HG02759 (cell line): ENCODE measurements at regions not wholly inside any gene's neighbourhood (a gene's known extent, or its start where the extent isn't known, plus 50 kb on each side); places are given as distances from the start of the nearest gene placed in this dataset.

Experiments used
- ATAC-seq: cut with Tn5 transposase; IDR thresholded peaks from one replicate; pipeline ENCODE4 v1.9.1; 2021; ENCODE audit warnings: mild to moderate bottlenecking, moderate library complexity; ENCODE audit not compliant: unreplicated experiment

GRCh38 chr3:41126961-41127360 is 72.3 kb upstream of the CTNNB1 start:
- ATAC-seq, result no peak

GRCh38 chr3:41127414-41127813 is 71.9 kb upstream of the CTNNB1 start:
- ATAC-seq, result no peak

DNA sequence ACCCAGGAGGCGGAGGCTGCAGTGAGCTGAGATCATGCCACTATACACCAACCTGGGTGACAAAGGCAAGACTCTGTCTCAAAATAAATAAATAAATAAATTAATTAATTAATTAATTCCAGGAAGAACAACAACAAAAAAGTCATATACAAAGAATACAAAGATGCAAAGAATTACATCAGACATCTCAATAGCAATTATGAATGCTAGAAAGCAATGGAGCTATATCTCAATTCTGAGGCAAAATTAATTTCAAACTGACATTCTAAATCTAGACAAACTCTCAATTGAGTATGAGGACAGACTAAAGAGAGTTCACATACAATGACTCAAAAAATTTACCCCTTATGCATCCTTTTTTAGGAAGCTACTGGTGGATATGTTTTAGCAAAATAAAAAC is 69.6 kb upstream of the CTNNB1 start:
- no peak for ATAC-seq

DNA sequence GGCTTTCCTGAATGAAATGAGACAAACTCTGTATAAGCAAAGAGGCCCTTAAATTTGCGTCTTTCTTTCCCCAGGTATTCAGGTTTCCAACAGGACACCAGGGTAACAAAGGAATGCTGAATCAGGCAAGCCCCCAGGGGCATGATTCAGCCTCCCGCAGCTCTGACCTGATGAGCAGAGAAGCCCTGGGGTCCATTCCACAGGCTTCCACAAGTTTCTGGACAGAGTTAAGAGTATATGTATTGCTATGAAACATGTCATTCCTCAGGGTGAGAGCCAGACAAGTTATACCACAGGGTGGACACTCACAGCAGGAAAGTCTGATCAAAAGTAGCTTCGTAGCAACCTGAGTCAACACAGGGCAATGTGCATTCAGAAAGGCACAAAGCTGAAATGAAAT is 68.1 kb upstream of the CTNNB1 start:
- ATAC-seq, result no peak

- no peak for ATAC-seq
Measured at GRCh38 chr3:41137686-41138111, 61.6 kb upstream of the CTNNB1 start.

DNA sequence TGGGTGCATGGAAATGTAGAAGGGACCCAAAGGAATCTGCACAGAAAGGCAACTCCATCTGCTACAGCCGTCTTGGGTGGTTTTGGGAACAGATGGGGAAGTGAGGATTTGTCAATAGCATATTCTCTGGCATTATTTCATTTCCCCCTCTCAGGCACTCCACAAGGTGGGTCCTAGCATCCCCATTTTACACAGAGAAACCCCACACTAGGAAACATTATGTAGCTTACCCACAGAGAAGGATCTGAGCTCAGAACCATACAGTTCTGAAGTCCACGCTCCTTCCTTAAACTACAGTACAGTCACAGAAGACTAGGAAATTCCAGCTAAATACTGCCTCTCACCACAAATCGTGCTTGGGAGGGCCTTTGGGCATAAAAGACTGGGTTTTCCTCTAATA is 61.2 kb upstream of the CTNNB1 start:
- no peak for ATAC-seq

- ATAC-seq, result no peak
Measured at GRCh38 chr3:41138601-41139000, 60.7 kb upstream of the CTNNB1 start.

DNA sequence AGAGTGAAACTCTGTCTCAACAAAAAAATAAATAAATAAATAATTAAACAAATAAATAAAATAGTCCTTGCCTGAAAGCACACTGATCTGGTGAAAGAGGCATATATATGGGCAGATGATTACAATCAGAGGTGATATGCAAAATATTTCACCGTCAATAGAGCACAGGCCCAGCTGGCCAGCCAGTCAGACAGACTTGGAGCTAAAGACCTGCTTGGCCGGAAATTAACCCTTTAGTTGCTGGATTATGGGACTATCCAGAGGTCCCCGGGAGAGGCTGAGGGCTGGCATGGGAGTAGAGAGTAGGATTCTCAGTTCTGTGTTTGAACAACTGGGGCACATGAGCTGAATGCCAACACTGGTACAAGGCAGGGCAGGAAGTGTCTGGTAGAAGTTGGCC is 59.1 kb upstream of the CTNNB1 start:
- no peak for ATAC-seq

DNA sequence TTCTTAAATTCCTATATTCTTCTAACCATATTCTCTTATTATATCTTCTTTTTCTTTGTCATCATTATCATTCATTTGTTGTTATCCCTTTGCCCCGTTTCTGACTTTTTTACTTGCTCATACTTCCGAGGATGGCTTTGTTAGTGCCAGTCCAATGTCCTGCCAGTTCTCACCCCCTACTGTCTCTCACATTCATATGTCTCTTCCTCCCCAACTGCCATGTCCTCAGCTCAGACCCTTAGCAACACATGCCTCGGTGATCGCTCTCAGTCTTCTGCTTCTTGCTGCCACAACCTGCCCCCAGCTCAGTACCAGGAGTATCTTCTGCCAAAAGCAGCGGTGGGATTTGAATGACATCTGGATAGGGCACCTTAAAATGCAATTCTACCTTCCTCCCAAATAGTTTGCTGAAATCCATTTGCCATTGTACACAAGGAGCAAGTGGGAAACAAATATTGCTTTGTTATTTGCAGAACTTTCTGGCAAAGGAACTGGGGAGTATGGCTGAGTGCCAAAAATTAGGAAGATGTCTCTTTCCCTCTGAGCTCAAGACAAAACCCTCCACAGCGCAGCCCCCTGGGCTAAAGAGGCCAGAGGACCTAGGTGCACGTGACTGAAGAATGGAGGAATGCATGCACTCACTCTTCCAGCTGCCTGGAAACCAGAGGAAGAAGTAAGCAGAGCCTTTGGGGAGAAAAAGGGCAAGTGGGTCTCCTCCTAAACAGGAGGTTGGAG is 57.7 kb upstream of the CTNNB1 start:
- no peak for ATAC-seq

GRCh38 chr3:41143421-41144031 is 55.8 kb upstream of the CTNNB1 start:
- ATAC-seq, result no peak

- no peak for ATAC-seq
Measured at GRCh38 chr3:41144631-41145030, 54.7 kb upstream of the CTNNB1 start.

DNA sequence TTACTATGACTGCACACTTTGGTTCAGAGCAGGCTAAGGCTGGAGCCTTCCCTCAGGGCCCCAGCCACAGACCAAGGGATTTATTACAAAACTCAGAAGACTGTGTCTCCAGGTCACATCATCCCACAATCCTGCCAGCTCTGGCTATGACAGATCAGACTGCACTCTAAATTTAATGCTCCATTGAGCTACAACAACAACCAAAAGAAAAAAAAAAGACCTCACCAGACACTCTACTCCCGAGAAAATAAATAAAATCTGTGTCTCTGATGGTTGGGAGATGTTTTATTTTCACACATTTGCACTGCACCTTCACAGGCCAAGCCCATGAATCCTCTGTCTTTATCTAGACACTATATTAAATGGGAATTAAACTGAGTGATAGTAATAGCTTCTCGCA is 50.8 kb upstream of the CTNNB1 start:
- no peak for ATAC-seq

GRCh38 chr3:41148901-41149300 is 50.4 kb upstream of the CTNNB1 start:
- no peak for ATAC-seq
